ENCODE measurements at regions not wholly inside any gene's neighbourhood (a gene's known extent, or its start where the extent isn't known, plus 50 kb on each side); places are given as distances from the start of the nearest gene placed in this dataset.

DNA sequence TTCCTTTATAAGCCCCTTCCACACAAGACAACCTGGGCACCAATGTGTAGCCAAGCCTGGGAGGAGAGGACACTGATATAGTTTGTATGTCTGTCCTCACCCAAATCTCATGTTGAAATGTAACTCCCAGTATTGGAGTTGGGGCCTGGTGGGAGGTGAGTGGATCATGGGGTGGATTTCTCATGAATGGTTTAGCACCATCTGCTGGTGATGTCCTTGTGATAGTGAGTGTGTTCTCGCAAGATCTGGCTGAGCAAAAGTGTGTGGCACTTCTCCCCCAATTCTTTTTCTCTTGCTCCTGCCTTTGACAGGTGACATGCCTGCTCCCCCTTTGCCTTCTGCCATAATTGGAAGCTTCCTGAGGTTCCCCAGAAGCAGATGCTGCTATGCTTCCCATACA lies 135.8 kb downstream of the USP31 start:
- no peak for TF ChIP-seq GATA3 (IDR thresholded peaks at IDR 0.05; ENCODE audit: low read depth, low read length)
- TF ChIP-seq GATA2 (IDR thresholded peaks at IDR 0.05; ENCODE audit: low read depth, low read length) = no peak

DNA sequence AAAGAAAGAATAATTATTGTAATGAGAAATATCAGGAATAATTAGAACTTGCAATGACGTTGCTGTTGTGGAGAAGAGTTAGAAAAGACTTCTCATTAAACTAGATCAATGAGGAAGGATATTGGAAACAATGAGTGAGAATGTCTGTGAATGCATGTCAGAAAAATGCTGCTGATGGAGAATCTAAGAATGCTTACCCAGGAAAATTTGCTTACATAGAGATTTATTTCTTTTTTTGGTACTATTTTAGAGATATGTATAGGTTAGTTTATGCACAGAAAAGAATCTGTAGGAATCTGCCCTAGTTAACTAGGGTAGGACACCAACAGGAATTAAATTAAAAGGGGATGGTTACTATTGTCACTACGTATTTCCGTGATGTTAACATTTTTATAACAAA lies 140.2 kb downstream of the USP31 start:
- TF ChIP-seq GATA2 (IDR thresholded peaks at IDR 0.05; ENCODE audit: low read depth, low read length) (no peak), GATA3 (IDR thresholded peaks at IDR 0.05; ENCODE audit: low read depth, low read length) (no peak)

DNA sequence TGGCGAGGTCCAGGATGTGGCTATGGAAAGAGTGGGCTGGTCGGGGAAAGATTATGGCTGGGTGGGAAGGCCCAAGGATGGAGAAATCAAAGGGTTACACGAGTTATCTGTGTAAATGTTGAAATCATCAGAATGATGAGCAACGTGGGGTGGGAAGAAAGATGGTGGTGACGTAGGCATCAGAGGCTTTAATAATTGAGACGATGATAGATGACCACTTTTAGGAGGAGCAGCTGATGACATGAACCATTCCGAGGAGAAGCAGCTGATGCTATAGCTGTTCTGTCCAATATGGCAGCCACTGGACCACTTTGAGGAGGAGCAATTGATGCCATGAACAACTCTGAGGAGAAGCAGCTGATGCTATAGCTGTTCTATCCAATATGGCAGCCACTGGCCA lies 141.2 kb downstream of the USP31 start:
- TF ChIP-seq GATA3 (IDR thresholded peaks at IDR 0.05; ENCODE audit: low read depth, low read length) (no peak), GATA2 (IDR thresholded peaks at IDR 0.05; ENCODE audit: low read depth, low read length) (no peak)

DNA sequence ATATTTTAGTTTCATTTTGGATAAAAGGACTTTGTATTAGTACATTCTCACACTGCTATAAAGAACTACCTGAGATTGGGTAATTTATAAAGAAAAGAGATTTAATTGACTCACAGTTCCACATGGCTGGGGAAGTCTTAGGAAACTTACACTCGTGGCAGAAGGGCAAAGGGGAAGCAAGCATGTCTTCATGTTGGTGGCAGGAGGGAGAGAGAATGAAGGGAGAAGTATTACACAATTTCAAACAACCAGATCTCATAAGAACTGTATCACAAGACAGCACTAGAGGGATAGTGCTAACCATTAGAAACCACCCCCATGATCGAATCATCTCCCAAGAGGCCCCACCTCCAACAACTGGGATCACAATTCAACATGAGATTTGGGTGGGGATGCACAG lies 142.9 kb downstream of the USP31 start:
- TF ChIP-seq GATA3 (IDR thresholded peaks at IDR 0.05; ENCODE audit: low read depth, low read length) = no peak
- no peak for TF ChIP-seq GATA2 (IDR thresholded peaks at IDR 0.05; ENCODE audit: low read depth, low read length)

DNA sequence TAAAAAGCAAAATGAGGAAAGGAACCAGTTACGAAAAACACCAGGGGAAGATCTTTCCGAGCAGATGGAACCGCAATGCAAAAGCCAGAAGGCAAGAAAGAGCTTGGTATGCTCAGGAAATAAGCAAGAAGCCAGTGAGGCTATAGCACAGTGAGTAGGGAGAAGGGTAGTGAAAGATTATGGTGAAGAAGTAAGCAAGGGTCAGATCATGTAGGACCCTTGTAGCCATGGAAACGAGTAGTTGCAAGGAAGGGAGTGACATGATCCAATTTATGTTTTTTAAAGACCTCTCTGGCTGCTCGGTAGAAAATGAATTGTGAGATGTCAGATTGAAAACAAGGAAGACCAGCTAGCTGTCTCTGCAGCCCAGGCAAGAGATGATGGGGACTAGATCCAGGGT lies 143.3 kb downstream of the USP31 start:
- TF ChIP-seq GATA2 (IDR thresholded peaks at IDR 0.05; ENCODE audit: low read depth, low read length) (no peak), GATA3 (IDR thresholded peaks at IDR 0.05; ENCODE audit: low read depth, low read length) (no peak)

DNA sequence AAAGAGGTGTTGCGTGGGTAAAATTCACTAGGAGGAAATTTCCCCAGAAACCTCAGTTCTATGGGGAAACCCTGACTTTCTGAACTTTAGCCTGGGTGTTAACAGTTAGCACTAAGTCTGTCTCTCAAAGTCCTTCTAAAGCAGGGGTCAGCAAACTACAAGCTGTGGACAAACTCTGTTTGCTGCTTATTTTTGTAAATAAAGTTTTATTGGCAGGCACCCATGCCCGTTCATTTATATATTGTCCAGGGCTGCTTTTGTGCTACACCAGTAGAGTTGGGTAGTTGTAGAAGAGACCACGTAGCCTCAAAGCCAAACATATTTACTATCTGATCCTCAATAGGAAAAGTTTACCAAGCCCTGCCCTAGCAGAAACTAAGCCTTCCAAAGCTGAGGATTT lies 159.7 kb downstream of the USP31 start:
- TF ChIP-seq GATA3 (IDR thresholded peaks at IDR 0.05; ENCODE audit: low read depth, low read length) (no peak), GATA2 (IDR thresholded peaks at IDR 0.05; ENCODE audit: low read depth, low read length) (no peak)

DNA sequence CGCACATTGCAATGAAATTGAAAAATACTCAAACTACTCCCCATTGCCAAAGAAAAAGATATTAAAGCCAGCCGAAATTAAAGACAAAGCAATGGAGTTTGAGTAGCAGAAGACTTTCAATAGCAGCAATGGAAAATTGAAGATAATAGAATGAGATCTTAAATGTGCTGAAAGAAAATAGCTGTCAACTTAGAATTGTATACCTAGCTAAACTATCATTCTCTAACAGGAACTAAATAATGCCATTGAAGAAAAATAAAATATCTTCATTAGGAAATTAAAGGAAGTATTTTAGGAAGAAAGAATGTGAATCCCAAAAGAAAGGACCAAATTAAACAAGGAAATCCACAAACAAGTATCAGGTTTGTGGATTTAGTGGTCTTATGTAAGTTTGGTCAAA lies 165.6 kb downstream of the USP31 start:
- TF ChIP-seq GATA3 (IDR thresholded peaks at IDR 0.05; ENCODE audit: low read depth, low read length) (no peak), GATA2 (IDR thresholded peaks at IDR 0.05; ENCODE audit: low read depth, low read length) (no peak)

DNA sequence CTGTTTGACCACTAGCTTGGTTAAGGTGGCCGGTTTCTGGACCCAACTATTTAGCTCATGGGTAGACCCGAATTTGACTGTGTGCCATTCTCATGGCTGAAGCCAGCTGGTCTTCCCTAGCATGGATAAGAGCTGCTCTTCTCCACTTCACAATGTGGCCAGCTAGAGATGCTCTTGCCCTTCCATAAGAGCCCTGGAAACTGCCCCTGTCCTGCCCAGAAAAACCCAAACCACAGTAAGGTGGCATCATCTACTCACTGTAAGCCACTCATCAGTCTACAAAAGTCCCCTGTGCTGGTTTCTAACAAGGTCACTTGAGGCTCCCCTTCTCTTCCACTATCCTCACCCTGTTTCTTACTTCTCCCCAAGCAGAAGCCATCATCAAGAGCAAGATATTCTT lies 165.1 kb downstream of the HS3ST2 start:
- no peak for TF ChIP-seq GATA3 (IDR thresholded peaks at IDR 0.05; ENCODE audit: low read depth, low read length)
- TF ChIP-seq GATA2 (IDR thresholded peaks at IDR 0.05; ENCODE audit: low read depth, low read length) = no peak

DNA sequence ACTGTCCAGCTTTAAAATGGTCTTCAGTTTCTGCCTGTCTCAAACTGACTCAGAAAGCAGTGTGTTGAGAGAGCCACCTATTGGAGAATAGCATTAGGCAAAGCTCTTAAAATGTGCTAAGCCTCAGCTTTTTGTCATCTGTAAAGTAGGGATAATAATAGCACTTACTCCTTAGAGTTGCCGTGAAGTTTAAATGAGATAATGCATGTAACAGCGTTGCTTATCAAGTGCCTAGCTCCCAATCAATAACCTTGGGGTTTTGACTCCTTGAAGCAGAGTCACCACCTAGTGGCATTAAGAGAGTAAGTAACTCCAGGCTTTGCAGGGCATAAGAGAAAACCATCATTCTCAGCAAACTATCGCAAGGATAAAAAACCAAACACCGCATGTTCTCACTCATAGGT lies 163.3 kb downstream of the HS3ST2 start:
- TF ChIP-seq GATA2 (IDR thresholded peaks at IDR 0.05; ENCODE audit: low read depth, low read length) (no peak), GATA3 (IDR thresholded peaks at IDR 0.05; ENCODE audit: low read depth, low read length) (no peak)

DNA sequence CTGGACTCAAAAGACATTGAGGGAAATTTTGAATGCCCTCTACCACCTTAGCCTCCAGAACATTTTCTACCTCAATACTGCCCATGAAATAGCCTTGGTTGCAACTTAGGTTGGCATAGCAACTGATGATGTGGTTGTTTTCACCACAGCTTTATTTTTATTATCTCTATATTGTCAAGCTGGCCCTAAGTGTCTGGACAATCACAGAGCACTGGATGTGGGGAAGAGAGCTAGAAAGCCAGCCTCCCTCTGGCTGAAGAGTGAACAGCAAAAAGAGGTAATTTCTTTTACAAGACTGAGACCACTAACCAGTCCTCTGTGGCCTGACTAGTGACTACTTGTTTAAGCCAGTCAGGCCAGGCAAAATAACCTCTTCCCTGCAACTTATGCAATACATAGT lies 159.6 kb downstream of the HS3ST2 start:
- TF ChIP-seq GATA3 (IDR thresholded peaks at IDR 0.05; ENCODE audit: low read depth, low read length) (no peak), GATA2 (IDR thresholded peaks at IDR 0.05; ENCODE audit: low read depth, low read length) (no peak)

DNA sequence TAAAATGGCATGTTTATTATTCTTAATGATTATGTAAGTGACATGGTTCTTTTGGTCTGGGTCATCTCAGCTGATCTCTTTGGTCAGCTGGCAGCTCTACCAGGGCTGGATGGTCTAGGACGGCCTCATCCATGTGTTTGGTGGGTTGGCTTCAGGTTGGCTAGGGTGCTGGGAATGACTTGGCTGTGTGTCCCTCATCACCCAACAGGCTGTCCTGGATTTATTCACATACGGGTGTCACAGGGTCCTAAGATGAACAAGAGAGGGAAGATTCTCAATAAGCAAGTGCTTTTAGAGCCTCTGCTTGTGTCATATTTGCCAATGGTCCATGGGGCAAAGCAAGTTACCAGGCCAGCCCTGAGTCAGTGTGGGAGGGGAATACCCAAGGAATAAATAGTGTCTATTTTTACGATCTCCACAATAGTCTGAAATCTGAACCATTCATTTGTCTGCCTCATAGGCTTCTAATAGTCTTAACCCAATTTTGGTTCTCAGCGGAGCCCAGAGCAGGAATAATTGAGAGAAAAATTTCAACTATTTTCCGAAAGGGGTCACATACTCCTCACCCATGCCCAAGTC lies 157.5 kb downstream of the HS3ST2 start:
- no peak for TF ChIP-seq GATA2 (IDR thresholded peaks at IDR 0.05; ENCODE audit: low read depth, low read length)
- no peak for TF ChIP-seq GATA3 (IDR thresholded peaks at IDR 0.05; ENCODE audit: low read depth, low read length)

DNA sequence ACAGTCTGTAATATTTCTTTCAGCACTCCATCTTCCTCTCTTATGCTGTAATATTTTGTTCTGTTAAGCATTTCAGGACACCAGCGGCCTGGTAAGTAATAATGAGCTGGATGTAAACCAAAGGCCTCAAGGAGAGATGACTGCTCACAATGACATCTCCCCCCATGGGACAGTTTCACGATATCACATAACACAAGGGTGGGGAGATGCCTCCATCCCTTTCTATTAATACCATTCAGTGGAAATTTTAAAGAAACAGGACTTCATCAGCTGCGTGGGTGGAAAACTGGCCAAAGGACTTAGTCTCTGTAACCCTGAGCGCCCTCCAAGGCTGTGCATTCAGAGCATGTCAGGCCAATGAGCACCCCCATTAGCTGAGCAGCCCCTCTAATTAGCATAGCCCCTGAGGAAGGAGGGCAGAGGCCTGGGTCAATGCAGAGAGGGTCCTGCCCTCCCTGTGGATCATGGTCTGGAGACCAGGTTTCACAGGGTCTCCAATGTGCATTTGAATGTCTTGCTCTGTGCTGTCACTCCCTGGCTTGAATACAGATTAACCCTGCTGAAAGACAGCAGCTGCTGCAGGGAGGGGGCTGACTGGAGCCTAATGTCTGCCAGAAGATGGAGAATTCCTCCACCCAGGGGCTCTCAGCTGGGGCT lies 156.4 kb downstream of the HS3ST2 start:
- no peak for TF ChIP-seq GATA3 (IDR thresholded peaks at IDR 0.05; ENCODE audit: low read depth, low read length)
- no peak for TF ChIP-seq GATA2 (IDR thresholded peaks at IDR 0.05; ENCODE audit: low read depth, low read length)

DNA sequence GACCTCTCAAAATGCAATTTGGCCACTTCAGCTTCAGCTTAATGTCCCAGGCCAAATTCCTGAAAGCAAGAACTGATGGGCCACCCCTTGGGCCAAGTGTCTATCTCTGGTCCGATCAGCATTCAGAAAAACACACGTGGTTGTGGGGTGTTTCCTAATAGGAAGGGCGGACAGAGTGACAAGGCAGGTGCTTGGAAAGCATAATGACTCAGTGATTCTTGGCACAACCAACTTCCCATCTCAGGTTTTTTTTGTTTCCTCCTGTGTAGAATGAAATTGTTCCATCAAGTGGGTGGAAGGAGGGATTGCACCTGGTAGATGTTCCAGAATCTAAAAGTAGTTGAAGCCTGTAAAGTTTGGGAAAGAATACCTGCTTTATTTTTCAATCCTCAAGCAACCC lies 155.6 kb downstream of the HS3ST2 start:
- no peak for TF ChIP-seq GATA3 (IDR thresholded peaks at IDR 0.05; ENCODE audit: low read depth, low read length)
- TF ChIP-seq GATA2 (IDR thresholded peaks at IDR 0.05; ENCODE audit: low read depth, low read length) = no peak

DNA sequence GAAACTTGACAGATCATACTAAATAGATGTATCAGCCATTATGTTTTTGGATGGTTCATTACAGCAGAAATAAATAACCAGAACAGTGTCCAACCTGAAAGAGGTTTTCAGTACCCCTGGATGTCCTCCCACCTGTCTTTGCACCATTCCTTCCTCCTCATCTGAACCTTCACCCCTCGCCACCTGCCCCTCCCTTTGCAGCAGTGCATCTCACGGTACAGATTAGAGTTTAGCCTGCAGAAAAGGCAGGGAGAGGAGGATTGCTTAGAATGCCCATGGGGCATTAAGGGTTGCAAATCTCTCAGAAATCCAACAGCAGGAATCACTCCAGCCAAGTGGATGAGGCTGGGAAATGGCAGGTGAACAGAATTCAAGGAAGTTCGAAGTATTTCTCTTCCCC lies 155.0 kb downstream of the HS3ST2 start:
- no peak for TF ChIP-seq GATA2 (IDR thresholded peaks at IDR 0.05; ENCODE audit: low read depth, low read length)
- TF ChIP-seq GATA3 (IDR thresholded peaks at IDR 0.05; ENCODE audit: low read depth, low read length) = no peak

DNA sequence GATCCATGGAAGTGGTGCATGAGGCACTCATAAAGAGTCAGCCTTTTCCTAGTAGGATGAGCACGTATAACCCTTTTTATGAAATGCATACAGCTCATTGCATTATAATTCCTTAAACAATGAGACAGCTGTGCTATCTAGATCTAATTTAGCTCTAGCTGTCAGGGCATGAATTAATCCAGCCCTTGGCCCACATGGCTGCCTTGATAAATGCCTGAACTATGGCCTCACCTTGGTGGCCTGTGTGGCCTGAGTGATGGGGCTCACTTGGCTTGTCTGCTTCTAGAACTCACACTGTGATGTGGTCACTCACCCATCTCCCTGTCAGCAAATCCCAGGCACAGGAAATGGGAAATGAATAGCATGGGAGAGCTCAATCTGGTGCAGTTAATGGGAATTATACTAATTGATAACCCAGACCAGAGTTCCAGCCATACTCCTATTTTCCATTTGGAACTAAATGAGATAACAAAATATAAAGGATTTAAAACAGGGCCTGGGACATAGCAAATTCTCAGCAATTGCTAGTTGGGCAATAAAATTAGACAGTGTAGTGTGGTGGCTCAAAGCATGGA lies 153.6 kb downstream of the HS3ST2 start:
- TF ChIP-seq GATA2 (IDR thresholded peaks at IDR 0.05; ENCODE audit: low read depth, low read length) (0 out of 2 replicates have a peak, but pooled peaks have one; percentile 41), GATA3 (IDR thresholded peaks at IDR 0.05; ENCODE audit: low read depth, low read length) (no peak)

Data from SH-SY5Y (cell line).